GM10266 (cell line): ENCODE measurements at regions not wholly inside any gene's neighbourhood (a gene's known extent, or its start where the extent isn't known, plus 50 kb on each side); places are given as distances from the start of the nearest gene placed in this dataset.
"Not testable (repeated sequence)": the region's sequence is repeated elsewhere in the genome, so short reads cannot be mapped to it uniquely, and the experiment has no call there.

Experiments used
- DNase-seq: peaks from one replicate; pipeline ENCODE4 v3.0.0; 2012; ENCODE audit errors: extremely low spot score
- TF ChIP-seq, protein P1 (sequence below): IDR thresholded peaks from 2 replicates; pipeline ENCODE4 v1.5.1; 2012; ENCODE audit warnings: mild to moderate bottlenecking, low read depth; ENCODE audit not compliant: control insufficient read depth, insufficient read depth; ENCODE audit errors: missing control alignments

DNA sequence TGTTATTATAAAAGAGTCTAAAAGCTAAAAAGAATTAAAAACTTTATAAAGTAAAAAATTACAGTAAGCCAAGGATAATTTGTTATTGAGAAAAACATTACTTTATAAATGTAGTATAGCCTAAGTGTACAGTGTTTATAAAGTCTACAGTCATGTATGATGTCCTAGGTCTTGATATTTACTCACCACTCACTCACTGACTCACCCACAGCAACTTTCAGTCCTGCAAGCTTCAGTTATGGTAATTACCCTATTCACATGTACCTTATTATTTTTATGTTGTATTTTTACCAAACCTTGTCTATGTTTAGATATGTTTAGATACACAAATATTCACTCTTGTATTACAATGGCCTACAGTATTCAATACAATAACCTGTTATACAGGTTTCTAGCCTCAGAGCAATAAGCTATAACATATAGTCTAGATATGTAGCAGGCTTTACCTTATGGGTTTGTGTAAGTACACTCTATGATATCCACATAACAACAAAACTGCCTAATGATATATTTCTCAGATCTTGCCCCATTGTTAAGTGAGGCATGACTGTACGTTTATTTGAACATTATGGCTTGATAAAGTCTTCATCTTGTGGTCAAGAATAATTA, 113.7 kb upstream of the KITLG start:
- DNase-seq = no peak
- TF ChIP-seq, protein P1, sequence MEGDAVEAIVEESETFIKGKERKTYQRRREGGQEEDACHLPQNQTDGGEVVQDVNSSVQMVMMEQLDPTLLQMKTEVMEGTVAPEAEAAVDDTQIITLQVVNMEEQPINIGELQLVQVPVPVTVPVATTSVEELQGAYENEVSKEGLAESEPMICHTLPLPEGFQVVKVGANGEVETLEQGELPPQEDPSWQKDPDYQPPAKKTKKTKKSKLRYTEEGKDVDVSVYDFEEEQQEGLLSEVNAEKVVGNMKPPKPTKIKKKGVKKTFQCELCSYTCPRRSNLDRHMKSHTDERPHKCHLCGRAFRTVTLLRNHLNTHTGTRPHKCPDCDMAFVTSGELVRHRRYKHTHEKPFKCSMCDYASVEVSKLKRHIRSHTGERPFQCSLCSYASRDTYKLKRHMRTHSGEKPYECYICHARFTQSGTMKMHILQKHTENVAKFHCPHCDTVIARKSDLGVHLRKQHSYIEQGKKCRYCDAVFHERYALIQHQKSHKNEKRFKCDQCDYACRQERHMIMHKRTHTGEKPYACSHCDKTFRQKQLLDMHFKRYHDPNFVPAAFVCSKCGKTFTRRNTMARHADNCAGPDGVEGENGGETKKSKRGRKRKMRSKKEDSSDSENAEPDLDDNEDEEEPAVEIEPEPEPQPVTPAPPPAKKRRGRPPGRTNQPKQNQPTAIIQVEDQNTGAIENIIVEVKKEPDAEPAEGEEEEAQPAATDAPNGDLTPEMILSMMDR = no peak

DNA sequence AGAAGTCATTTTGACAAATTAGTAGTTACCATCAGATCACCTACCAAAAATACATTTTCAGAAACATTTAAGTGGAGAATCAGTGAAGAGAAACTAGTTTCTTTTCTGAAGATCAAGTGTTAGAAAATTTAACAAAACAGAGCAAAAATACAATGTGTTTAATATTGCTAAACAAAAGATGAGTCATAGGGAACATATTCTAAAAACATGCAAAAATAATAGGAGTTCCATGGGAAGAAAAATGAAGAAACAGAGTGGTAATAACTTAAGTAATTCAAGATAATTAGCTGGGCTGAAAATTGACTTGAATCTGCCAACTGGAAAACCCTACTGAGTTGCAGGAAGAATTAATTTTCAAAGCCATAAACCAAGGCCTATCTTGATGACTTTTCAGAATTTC, 111.5 kb upstream of the KITLG start:
- TF ChIP-seq, protein P1 = no peak
- no peak for DNase-seq

DNA sequence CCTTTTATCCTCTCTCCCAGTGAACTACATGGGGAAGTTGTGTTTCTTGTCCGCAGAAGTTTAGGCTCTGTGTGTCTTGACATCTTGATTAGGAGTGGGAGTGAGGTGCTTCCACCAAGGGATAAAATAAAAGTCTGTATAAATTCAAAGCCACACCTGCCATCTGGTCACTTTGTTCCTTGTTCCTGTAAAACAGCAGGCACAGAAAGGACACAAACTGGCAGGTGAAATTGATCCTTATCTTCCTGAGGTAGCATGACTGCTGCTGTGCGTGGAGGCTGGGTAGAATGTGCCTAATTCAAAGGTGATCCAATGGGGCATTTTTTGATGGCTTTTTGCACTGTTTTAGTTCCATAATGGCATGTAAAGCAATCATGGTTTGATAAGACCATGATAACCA, 104.3 kb upstream of the KITLG start:
- no peak for DNase-seq
- TF ChIP-seq, protein P1 = no peak

DNA sequence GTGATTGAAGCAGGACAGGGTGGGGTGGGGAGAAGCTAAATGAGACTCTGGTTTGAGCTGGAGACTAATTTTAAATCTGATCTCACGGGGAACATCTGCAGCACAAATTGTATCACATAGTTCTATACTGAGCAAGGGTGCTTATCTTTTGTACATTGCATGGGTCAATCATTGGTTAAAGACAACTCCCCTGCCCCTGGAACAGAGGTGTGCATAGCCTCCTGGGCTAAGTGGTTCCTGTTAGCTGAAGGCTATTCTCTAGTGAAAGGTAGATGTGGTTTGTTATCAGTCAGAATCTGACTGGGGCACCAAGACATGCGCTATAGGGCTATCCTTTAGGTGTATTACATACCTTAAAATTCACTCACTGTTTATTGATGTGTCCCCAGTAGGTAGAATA, 103.9 kb upstream of the KITLG start:
- TF ChIP-seq, protein P1 = no peak
- no peak for DNase-seq

DNA sequence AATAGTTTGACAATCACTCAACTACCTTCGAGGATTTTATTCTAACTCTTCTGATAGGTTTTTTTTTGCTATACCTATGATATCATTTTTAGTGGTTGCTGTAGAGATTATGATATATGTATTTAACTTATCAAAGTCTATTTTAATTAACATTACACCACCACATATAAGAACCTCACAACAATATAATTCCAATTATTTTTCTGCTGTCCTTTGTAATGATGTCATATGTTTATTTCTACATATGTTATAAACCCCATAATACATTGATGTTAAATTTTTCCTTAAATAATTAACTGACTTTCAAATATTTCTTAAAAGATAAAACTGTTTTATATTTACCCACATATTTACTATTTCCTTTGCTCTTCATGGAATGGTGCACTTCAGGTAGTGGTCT, 103.4 kb upstream of the KITLG start:
- DNase-seq = no peak
- TF ChIP-seq, protein P1 = no peak

DNA sequence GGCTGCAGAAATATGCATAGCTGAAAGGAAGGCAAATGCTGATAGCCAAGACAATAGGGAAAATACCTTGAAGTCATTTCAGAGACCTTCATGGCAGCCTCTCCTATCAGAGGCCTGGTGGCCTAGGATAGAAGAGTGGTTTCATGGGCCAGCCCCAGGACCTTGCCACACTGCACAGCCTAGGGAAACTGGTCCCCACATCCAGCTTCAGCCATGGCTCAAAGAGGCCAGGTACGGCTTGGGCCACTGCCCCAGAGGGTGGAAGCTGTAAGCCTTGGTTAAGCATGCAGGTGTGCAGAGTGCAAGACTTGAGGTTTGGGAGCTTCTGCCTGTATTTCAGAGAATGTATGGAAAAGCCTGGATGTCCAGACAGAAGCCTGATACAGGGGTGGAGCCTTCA, 101.0 kb upstream of the KITLG start:
- DNase-seq = no peak
- TF ChIP-seq, protein P1 = no peak

DNA sequence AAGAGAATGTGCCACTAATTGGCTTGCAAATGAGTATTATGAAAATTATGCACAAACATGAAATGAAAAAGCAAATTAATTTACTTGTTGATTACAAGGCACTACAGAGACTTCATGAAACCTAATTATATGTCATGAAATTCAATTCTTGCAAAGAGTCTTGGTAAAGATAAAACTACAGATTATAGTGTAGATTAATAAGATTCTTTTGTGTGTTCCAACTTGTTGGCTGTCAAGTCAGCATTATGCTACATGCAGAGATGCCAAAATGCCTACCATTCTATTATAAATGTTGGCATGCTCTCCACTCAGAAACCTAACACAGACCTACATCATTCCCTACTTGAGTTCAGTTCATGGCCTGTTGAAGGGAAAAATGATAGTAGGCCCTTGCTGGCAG, 97.2 kb upstream of the KITLG start:
- no peak for DNase-seq
- TF ChIP-seq, protein P1 = no peak

DNA sequence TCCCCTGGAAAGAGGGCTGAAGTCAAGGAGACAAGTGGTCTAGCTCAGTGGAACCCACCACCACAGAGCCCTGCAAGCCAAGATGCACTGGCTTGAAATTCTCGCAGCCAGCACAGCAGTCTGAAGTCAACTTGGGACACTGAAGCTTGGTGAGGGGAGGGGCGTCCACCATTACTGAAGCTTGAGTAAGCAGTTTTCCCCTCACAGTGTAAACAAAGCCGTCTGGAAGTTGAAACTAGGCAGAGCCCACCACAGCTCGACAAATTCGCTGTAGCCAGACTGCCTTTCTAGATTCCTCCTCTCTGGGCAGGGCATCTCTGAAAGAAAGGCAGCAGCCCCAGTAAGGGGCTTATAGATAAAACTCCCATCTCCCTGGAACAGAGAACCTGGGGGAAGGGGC, 87.3 kb upstream of the KITLG start:
- not testable (repeated sequence) for DNase-seq
